ENCODE measurements at regions not wholly inside any gene's neighbourhood (a gene's known extent, or its start where the extent isn't known, plus 50 kb on each side); places are given as distances from the start of the nearest gene placed in this dataset.

DNA sequence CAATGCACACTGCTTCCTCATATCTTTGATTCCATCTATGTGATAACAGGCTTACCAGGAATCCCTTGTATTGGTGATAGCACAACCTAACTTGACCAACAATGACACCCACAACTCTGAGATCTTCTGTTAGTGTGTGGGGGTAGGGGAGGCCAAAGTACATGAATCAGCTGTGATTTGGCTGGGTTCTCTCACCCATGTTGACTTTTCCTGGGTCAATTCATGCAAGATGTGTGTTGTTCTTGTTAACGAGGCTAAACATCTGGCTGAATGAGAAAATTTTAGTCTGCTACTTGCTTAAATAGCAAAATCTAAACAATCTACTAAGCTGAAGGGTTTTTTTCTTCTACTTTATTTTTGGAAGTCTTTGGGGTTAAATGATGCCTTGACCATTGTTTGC lies 341.2 kb upstream of the SLC14A2 start:
- no peak for DNase-seq

- DNase-seq, result no peak
Observed at GRCh38 chr18:45275367-45276113, 339.7 kb upstream of the SLC14A2 start.

DNA sequence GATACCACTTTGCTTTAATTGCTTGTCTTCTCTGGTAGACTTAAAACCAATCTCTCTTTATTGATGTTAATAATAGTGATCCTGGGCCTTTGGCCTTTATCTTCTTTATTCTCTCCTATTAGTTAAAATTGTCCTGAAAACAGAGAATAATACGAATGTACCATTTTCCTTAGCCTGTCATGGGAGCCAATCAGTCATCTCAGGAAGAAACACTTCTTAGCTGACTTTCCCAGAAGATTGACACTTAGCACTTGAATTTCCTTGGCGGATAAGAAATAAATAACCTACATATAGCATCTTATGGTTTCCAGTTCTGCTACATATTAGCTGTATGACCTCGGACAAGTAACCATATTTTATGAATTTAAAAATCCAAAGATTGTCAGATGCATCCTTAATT lies 338.4 kb upstream of the SLC14A2 start:
- no peak for DNase-seq

GRCh38 chr18:45277908-45278307 lies 337.4 kb upstream of the SLC14A2 start:
- DNase-seq, result no peak

DNA sequence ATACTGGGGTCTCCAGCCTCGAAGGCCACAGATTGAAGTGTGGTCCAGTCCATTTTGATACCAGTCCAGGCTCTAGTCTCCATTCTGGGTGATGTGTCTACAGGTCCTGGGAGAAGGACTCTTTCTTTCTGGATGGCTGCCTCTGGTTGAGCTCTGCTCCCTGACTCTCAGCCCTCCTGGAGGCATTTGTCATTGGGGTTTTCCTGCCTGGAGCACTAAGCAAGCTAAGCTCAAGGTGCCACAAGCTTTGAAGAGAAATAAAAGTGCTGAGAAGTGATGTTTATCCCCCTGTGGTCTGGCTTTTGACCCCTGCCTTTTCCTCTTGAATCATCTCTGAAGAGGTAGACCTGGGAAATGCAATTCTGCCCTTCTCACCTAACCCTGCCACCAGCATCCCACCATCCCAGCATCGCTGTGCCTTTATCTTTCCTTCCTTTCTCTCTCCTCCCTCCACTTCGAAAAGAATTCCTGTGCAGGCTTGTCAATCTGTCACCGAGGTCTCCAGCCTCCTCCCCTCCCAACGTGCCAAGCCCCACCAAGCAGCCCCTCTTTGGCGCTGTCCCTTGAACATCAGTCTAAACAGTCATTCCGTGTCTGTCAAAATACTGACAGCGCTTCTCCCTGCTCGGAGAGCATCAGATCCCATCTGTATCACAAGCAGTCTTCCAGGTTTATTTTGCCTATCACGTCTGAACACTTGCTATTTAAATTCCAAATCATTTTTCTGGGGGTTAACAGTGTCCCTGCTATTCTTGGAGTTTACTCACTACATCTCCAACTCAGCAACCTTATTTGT lies 334.6 kb upstream of the SLC14A2 start:
- DNase-seq, result no peak

DNA sequence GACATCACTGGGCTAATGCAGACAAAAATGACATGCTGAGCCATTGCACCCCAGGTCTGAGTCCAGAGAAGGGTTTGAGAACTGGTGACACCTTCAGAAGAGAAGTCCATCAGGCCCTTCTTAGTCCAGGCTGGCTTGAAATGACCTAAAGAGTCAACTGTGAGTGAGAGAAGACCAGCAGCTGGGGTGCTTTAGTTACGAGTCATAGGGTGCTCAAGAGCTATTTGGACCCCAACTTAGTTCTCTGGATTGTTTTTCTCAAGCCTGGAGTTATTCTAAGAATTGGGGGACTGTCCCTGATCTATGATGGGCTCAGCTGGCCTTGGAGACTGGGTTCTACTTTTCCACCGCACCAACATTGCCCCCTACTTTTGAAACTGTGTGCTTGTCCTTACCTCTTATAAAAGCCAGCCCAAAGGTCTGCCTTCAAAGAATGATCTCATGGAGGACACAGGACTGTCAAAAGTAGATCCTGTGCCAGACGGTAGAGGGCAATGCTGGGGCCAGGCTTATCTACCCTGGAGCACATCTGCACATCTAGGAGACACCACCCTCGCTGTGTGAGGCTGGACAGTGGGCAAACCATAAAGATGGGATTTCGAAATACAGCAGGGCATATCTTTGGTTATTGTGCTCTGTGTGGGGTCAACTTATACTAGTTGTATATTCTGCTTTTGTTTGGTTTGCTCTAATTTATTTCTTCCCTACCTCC lies 333.0 kb upstream of the SLC14A2 start:
- no peak for DNase-seq

- no peak for DNase-seq
Observed at GRCh38 chr18:45284174-45284573, 331.1 kb upstream of the SLC14A2 start.

DNA sequence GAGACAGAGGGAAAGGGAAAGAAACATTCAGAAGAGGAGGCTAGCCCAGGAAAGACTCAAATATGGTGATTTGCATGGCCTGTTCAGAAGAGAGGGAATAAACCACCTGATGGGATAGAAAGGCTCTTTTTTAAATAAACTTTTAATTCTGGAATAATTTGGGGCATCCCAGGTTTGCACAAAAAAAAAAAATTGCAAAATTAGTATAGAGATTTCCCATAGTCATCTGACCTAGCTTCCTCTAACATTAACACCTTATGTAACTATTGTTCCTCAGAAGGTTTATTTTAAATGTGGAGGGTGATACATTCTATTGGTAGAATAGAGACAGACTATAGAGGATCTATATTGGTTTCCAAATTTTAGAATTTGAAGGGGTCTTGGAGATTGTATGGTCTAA lies 330.4 kb upstream of the SLC14A2 start:
- DNase-seq, result no peak

DNA sequence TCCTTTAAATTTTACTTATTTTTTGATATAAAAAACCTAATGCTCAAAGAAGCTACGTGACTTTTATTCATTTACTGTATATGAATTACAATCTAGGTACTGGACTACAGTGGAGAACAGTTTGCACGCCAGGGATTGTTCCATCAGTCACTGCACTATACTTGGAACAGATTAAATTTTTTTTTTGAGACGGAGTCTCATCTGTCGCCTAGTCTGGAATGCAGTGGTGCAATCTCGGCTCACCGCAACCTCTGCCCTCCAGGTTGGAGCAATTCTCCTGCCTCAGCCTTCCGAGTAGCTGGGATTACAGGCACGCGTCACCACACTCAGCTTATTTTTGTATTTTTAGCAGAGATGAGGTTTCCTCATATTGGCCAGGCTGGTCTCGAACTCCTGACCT lies 330.0 kb upstream of the SLC14A2 start:
- no peak for DNase-seq

DNA sequence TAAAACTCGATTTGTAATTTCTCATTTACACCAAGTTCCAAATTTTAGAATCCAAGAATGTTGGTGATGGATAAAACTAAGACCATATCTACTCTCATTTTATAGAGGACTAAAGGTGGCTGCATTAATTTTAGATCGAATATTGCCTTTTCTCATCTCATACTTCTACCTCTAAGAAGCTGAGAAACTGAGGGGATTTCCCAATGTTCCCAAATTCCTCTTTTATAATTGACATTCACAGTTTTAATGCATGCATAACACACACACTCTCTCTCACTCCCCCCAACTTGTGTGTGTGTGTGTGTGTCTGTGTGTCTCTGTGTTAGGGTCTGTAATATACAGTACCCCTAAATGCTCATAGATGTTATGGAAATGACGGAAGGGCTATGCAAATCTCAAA lies 328.8 kb upstream of the SLC14A2 start:
- no peak for DNase-seq

DNA sequence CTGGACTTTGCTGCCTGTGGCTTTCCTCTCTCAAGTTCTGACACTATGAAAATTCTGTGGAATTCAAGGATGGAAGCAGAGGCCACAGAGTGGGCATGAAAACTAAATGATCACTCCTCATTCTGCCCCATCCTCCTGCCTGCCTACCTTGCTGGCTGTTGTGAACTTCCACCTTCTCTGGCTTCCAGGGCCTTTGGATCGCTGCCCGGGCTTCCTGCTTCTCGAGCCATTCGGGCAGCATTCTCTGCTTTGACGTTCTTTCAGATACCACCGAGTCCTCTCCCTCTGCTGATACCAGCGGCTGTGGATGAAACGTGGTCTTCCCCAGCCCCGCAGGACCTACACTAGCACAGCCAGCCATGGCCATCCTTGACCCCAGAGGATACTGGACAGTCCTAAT lies 327.7 kb upstream of the SLC14A2 start:
- DNase-seq, result no peak

- no peak for DNase-seq
Observed at GRCh38 chr18:45290364-45290763, 324.9 kb upstream of the SLC14A2 start.

- peak; percentile 36 for DNase-seq
Observed at GRCh38 chr18:45291621-45292615, 323.4 kb upstream of the SLC14A2 start.

GRCh38 chr18:45295388-45295787 lies 319.9 kb upstream of the SLC14A2 start:
- DNase-seq, result no peak

GRCh38 chr18:45298986-45299385 lies 316.3 kb upstream of the SLC14A2 start:
- no peak for DNase-seq

DNA sequence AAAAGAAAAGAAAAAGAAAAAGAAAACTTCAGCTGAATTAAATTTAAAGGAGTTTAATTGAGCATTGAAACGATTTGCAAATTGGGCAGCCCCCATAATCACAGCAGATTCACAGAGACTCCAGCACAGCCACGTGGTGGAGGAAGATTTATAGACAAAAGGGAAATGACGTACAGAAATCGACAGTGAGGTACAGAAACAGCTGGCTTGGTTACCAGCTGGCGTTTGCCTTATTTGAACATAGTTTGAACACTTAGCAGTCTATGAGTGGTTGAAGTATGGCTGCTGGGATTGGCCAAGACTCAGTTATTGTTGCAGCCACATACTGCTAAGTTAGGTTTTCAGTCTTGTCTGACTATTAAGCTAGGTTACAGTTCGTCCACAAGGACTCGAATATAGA lies 312.2 kb upstream of the SLC14A2 start:
- DNase-seq, result no peak

- DNase-seq, result no peak
Observed at GRCh38 chr18:45304558-45304957, 310.7 kb upstream of the SLC14A2 start.

DNA sequence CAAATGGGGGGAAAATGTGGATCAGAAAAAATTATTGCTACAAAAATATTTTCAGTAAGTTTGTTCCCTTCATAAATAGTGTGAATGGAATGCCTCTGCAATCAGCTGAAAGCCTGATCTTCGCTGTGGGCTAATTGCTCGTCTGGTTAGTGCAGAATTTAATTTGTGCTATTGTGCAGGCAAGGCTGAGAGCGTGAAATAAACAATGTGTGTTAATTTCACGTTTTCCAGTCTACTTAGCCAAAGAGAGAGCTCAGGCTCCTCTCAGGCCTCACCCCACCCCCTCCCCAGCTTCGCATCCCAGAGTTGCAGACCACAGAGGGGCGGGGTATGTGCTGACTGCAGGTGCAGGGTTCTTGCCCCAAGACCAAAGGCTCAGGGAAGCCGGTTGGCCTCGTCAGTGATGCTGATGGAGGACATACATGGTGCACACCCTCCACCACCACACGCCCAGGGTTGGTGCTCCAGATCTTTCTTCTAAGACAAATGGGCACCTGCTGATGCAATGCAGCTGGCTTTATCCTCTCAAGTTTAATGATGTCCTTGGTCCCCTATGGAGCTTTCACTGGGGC lies 302.6 kb upstream of the SLC14A2 start:
- no peak for DNase-seq

DNA sequence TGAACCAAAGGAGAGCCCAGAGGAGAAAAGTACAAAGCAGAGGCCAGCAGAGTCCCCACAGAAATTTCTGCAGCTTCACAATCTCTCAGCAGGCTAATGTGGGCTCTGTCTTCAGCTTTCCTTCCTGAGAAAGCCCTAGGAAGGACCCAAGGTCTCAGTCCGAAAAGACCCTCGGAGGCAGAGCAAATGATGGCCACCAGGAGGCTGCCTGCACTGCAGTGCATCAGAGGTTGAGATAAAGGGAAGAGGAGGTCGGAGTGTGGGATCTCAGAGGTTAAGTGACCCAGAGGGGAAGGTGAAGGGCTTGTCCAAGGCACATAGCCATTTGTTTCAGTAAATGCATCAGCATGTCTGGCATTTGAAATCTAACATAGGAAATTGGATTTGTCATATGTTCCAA lies 299.1 kb upstream of the SLC14A2 start:
- DNase-seq, result no peak

- no peak for DNase-seq
Observed at GRCh38 chr18:45317948-45318640, 297.2 kb upstream of the SLC14A2 start.

DNA sequence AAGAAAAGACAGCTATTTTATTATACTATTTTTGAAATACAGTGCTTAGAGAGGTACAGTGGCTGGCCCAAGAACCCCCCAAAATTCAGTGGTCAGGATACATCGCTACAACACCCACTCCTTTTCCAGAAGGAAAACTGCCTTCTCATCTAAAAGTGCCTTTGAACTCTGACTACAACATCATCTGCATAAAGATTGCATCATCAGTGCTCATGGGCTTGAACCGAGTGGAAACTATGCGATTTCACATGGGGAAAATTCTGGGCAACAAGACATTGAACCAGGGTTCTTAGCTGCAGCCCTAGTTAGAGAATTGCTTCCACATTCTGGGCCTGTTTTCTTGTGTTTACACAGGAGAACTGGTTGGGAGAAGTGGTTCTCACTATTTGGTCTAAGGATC lies 294.6 kb upstream of the SLC14A2 start:
- no peak for DNase-seq

GRCh38 chr18:45321520-45321919 lies 293.8 kb upstream of the SLC14A2 start:
- DNase-seq, result no peak
